ENCODE measurements at regions not wholly inside any gene's neighbourhood (a gene's known extent, or its start where the extent isn't known, plus 50 kb on each side); places are given as distances from the start of the nearest gene placed in this dataset.

DNA sequence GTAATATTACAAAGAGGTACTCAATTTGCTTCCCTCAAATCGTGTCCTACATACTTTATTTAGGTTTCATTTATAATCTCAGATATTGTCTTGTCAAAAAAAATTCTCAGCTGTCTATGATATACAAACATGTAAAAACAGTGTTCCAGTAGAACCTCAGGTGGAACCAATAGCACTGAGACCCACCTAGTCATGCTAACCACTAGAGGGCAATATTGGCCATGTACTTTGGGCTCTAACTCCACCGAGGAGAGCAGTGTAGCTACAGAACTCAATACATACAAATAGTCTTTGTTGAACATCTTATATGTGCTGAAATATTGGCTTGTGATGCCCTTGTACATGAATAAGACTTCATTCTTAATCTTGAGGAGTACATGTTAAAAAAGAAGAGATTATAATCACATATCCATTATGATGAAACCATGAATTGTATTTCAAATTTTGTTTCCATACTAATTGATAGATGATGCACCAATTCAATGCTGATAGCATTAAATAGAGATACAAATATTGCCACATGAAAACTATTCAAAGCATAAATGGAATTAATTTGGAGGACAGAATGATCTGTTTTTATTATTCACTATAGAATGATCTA, 71.2 kb upstream of the CNTLN start:
- TF ChIP-seq, protein P1, sequence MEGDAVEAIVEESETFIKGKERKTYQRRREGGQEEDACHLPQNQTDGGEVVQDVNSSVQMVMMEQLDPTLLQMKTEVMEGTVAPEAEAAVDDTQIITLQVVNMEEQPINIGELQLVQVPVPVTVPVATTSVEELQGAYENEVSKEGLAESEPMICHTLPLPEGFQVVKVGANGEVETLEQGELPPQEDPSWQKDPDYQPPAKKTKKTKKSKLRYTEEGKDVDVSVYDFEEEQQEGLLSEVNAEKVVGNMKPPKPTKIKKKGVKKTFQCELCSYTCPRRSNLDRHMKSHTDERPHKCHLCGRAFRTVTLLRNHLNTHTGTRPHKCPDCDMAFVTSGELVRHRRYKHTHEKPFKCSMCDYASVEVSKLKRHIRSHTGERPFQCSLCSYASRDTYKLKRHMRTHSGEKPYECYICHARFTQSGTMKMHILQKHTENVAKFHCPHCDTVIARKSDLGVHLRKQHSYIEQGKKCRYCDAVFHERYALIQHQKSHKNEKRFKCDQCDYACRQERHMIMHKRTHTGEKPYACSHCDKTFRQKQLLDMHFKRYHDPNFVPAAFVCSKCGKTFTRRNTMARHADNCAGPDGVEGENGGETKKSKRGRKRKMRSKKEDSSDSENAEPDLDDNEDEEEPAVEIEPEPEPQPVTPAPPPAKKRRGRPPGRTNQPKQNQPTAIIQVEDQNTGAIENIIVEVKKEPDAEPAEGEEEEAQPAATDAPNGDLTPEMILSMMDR (IDR thresholded peaks at IDR 0.05) = peak; percentile 56; the same call in 1 of the 2 replicates
- TF ChIP-seq, protein P2, sequence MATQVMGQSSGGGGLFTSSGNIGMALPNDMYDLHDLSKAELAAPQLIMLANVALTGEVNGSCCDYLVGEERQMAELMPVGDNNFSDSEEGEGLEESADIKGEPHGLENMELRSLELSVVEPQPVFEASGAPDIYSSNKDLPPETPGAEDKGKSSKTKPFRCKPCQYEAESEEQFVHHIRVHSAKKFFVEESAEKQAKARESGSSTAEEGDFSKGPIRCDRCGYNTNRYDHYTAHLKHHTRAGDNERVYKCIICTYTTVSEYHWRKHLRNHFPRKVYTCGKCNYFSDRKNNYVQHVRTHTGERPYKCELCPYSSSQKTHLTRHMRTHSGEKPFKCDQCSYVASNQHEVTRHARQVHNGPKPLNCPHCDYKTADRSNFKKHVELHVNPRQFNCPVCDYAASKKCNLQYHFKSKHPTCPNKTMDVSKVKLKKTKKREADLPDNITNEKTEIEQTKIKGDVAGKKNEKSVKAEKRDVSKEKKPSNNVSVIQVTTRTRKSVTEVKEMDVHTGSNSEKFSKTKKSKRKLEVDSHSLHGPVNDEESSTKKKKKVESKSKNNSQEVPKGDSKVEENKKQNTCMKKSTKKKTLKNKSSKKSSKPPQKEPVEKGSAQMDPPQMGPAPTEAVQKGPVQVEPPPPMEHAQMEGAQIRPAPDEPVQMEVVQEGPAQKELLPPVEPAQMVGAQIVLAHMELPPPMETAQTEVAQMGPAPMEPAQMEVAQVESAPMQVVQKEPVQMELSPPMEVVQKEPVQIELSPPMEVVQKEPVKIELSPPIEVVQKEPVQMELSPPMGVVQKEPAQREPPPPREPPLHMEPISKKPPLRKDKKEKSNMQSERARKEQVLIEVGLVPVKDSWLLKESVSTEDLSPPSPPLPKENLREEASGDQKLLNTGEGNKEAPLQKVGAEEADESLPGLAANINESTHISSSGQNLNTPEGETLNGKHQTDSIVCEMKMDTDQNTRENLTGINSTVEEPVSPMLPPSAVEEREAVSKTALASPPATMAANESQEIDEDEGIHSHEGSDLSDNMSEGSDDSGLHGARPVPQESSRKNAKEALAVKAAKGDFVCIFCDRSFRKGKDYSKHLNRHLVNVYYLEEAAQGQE (IDR thresholded peaks at IDR 0.05; ENCODE audit: insufficient read depth in 1 of 2, low read depth in 2 of 2, low read length in 1 of 2) = no peak
- TF ChIP-seq TCF7L2 (IDR thresholded peaks at IDR 0.05; ENCODE audit: low read depth, low read length) = no peak
